IMR-90 (cell line): ENCODE measurements at regions not wholly inside any gene's neighbourhood (a gene's known extent, or its start where the extent isn't known, plus 50 kb on each side); places are given as distances from the start of the nearest gene placed in this dataset.

Source experiments
- ATAC-seq: fragments of 200-7000 bp; cut with Tn5 transposase; 2 replicates; pipeline ENCODE4 v1.9.1; 2020; ENCODE audit warnings: low read depth, mild to moderate bottlenecking, moderate library complexity
- BruUV-seq: library from RNA; stranded (reverse); fragments of 400-500 nt; replicated peaks from 2 replicates; lab custom pipeline; 2021; lab: Mats Ljungman, UMichigan
- CTCF ChIA-PET: fragments of 300-600 bp; formaldehyde crosslinking; extraction: SDS; loops from one replicate; lab custom pipeline; 2021; ENCODE audit warnings: antibody characterized with exemption; lab: Yijun Ruan, JAX
- POLR2A ChIA-PET: fragments of 300-600 bp; sonication (Branson Sonifier 250); formaldehyde crosslinking; loops from one replicate; lab custom pipeline; 2022; ENCODE audit warnings: antibody characterized with exemption; ENCODE audit not compliant: unreplicated experiment; lab: Charles Lee
- DNase-seq: peaks from one replicate; pipeline ENCODE4 v3.0.0; 2013
- H2AFZ ChIP-seq: replicated peaks from 2 replicates; pipeline ENCODE3; 2013; ENCODE audit warnings: low read length, mild to moderate bottlenecking; ENCODE audit not compliant: poor library complexity
- H2AK5ac ChIP-seq: 2 replicates; pipeline ENCODE4 v1.6.1; 2013; ENCODE audit warnings: low read depth, low read length, inconsistent platforms
- H2AK9ac ChIP-seq: replicated peaks from 2 replicates; pipeline ENCODE3; 2013; ENCODE audit warnings: mild to moderate bottlenecking, low read depth, low read length, moderate library complexity; ENCODE audit not compliant: poor library complexity
- H2BK120ac ChIP-seq: 2 replicates; pipeline ENCODE4 v1.6.1; 2013; ENCODE audit warnings: low read depth, low read length, inconsistent platforms
- H2BK15ac ChIP-seq: 3 replicates; pipeline ENCODE4 v1.6.1; 2013; ENCODE audit warnings: low read depth, low read length, inconsistent platforms
- H2BK20ac ChIP-seq: 2 replicates; pipeline ENCODE4 v1.6.1; 2013; ENCODE audit warnings: low read depth, mild to moderate bottlenecking, inconsistent platforms, low read length, moderate library complexity
- H2BK5ac ChIP-seq: 2 replicates; pipeline ENCODE4 v1.6.1; 2013; ENCODE audit warnings: mild to moderate bottlenecking, low read depth, low read length, inconsistent platforms; ENCODE audit not compliant: poor library complexity, severe bottlenecking
- H3K14ac ChIP-seq: replicated peaks from 2 replicates; pipeline ENCODE4 v1.6.1; 2013; ENCODE audit warnings: low read depth, low read length, inconsistent platforms
- H3K18ac ChIP-seq: 2 replicates; pipeline ENCODE4 v1.6.1; 2013; ENCODE audit warnings: low read depth, low read length, control low read depth
- H3K23ac ChIP-seq: 2 replicates; pipeline ENCODE4 v1.6.1; 2013; ENCODE audit warnings: low read depth, low read length, inconsistent platforms
- H3K27ac ChIP-seq: 2 replicates; pipeline ENCODE4 v1.5.1; 2013; ENCODE audit warnings: mild to moderate bottlenecking, control low read depth, low read length; ENCODE audit not compliant: insufficient read depth
- H3K27me3 ChIP-seq: 2 replicates; pipeline ENCODE4 v1.6.1; 2013; ENCODE audit warnings: low read length; ENCODE audit not compliant: control insufficient read depth, insufficient read depth
- H3K36me3 ChIP-seq: 2 replicates; pipeline ENCODE4 v1.6.1; 2013; ENCODE audit warnings: low read length, mixed read lengths; ENCODE audit not compliant: control insufficient read depth, insufficient read depth
- H3K4ac ChIP-seq: 2 replicates; pipeline ENCODE4 v1.6.1; 2013; ENCODE audit warnings: low read depth, low read length, inconsistent platforms
- H3K4me1 ChIP-seq: 2 replicates; pipeline ENCODE4 v1.6.1; 2013; ENCODE audit warnings: low read length, mixed read lengths; ENCODE audit not compliant: control insufficient read depth, insufficient read depth
- H3K4me2 ChIP-seq: 2 replicates; pipeline ENCODE4 v1.6.1; 2013; ENCODE audit warnings: low read depth, mild to moderate bottlenecking, control low read depth, low read length, moderate library complexity
- H3K4me3 ChIP-seq: 2 replicates; pipeline ENCODE4 v1.5.1; 2013; ENCODE audit warnings: low read depth, mild to moderate bottlenecking, control low read depth, low read length, moderate library complexity; ENCODE audit not compliant: insufficient read depth
- H3K56ac ChIP-seq: 2 replicates; pipeline ENCODE4 v1.6.1; 2013; ENCODE audit warnings: low read length, inconsistent platforms; ENCODE audit not compliant: insufficient read depth; ENCODE audit errors: extremely low read depth
- H3K79me1 ChIP-seq, 2 experiments: 2 replicates each; pipeline ENCODE4 v1.6.1; 2013; ENCODE audit warnings: low read length in 2 of 2, inconsistent platforms in 1 of 2, low read depth in 1 of 2
- H3K9ac ChIP-seq: 2 replicates; pipeline ENCODE4 v1.6.1; 2013; ENCODE audit warnings: low read depth, low read length, control low read depth
- H3K9me1 ChIP-seq: 2 replicates; pipeline ENCODE4 v1.6.1; 2013; ENCODE audit warnings: low read length, inconsistent platforms; ENCODE audit not compliant: insufficient read depth
- H3K9me3 ChIP-seq: 2 replicates; pipeline ENCODE4 v1.6.1; 2013; ENCODE audit warnings: low read length; ENCODE audit not compliant: control insufficient read depth, insufficient read depth
- H4K20me1 ChIP-seq: 2 replicates; pipeline ENCODE4 v1.6.1; 2013; ENCODE audit warnings: low read length, inconsistent platforms; ENCODE audit not compliant: insufficient read depth
- H4K5ac ChIP-seq: 2 replicates; pipeline ENCODE4 v1.6.1; 2013; ENCODE audit warnings: mild to moderate bottlenecking, low read depth, low read length, control low read depth
- H4K8ac ChIP-seq, 2 experiments: 2 replicates each; pipeline ENCODE4 v1.6.1; 2013; ENCODE audit warnings: low read depth in 2 of 2, low read length in 2 of 2, control low read depth in 1 of 2, inconsistent platforms in 1 of 2
- H4K91ac ChIP-seq: 2 replicates; pipeline ENCODE4 v1.6.1; 2013; ENCODE audit warnings: low read depth, low read length, inconsistent platforms; ENCODE audit not compliant: insufficient read depth
- MAFK ChIP-seq: IDR thresholded peaks from 2 replicates; pipeline ENCODE4 v1.6.1; 2012; ENCODE audit warnings: low read depth, low read length, improper control_type of control experiment
- MAZ ChIP-seq: IDR thresholded peaks from 2 replicates; pipeline ENCODE4 v1.6.1; 2012; ENCODE audit warnings: low read depth, mild to moderate bottlenecking, low read length, improper control_type of control experiment, moderate library complexity, borderline replicate concordance
- NFE2L2 ChIP-seq: fragments of 150-350 bp; IDR thresholded peaks from 2 replicates; pipeline ENCODE4 v1.6.1; 2016; ENCODE audit warnings: low read depth, mild to moderate bottlenecking, low read length
- POLR2A ChIP-seq: IDR thresholded peaks from 2 replicates; pipeline ENCODE4 v1.6.1; 2012; ENCODE audit warnings: mild to moderate bottlenecking, low read depth, low read length
- RCOR1 ChIP-seq: IDR thresholded peaks from 2 replicates; pipeline ENCODE4 v1.6.1; 2012; ENCODE audit warnings: mild to moderate bottlenecking, low read length, improper control_type of control experiment; ENCODE audit not compliant: insufficient replicate concordance
- WGBS, 2 experiments: methylation state at CpG; one replicate each; pipeline versions ENCODE4 v1.1.5 to v1.1.7; 2013; ENCODE audit warnings: missing lambda C conversion rate in 2 of 2; ENCODE audit not compliant: insufficient read length in 1 of 2; ENCODE audit errors: extremely low coverage in 2 of 2; 5-methylcytosine and 5-hydroxymethylcytosine counted together
- dilution Hi-C: fragments of 300-500 bp; cut with HindIII; formaldehyde crosslinking; loops from one replicate; pipeline ENCODE4 v1.14.3; 2018; ENCODE audit warnings: low sequenced_read_pairs; ENCODE audit not compliant: unreplicated experiment
- in situ Hi-C: fragments of 300-500 bp; cut with MboI; formaldehyde crosslinking; loops from 3 replicates; pipeline ENCODE4 v1.14.3; 2019; ENCODE audit warnings: low sequenced_read_pairs, inconsistent platforms, mixed read lengths
- intact Hi-C: fragments of 100-400 bp; cut with micrococcal nuclease; formaldehyde crosslinking; loops from 2 replicates; pipeline ENCODE4 v1.10.0; 2022

DNA sequence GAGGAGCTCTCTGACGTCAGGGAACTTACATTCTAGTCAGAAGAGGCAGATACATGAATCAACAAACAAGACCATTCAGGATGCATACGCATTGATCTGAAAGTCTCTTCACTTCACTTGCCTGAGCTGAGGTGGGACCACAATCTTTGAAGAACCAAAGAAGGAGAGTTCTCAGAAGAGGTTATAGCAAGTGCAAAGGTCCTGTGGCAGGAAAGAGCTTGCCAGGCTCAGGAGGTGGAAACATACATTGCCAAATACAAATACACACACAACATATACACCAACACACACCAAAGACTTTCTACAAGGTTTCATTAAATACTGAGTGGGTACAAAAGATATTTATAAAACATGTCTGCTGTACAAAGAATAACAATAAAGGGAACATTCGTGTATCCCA, 86.8 kb upstream of the GJB5 start:
- no peak overlapping the region for H2AK9ac ChIP-seq
- H3K14ac ChIP-seq = no peak overlapping the region
- H2BK120ac ChIP-seq = no peak overlapping the region
- ChIA-PET CTCF (no interaction called here), POLR2A (no interaction called here)
- no peak overlapping the region for H3K23ac ChIP-seq
- H2AFZ ChIP-seq = no peak overlapping the region
- WGBS, 2 experiments = 0% methylated on average over 1 of the region's 3 CpGs; no CpG with 5 or more reads in 1 of the 2 experiments
- no peak overlapping the region for H4K5ac ChIP-seq
- H3K36me3 ChIP-seq = no peaks in the 10 kb centered on the region
- no peak overlapping the region for H2BK15ac ChIP-seq
- DNase-seq (no peak), ATAC-seq (no peak)
- H2AK5ac ChIP-seq = no peak overlapping the region
- H3K27me3 ChIP-seq = no peaks in the 10 kb centered on the region
- H4K91ac ChIP-seq = no peak overlapping the region
- no peak overlapping the region for H3K4me2 ChIP-seq
- in situ Hi-C loops (no loop called here), dilution Hi-C loops (no loop called here), intact Hi-C loops (no loop called here)
- no peak overlapping the region for H3K9ac ChIP-seq
- no peaks in the 10 kb centered on the region; the same call in 1 of the 2 replicates for H3K9me3 ChIP-seq
- no peak overlapping the region for H3K4ac ChIP-seq
- TF ChIP-seq MAFK = no peak
- TF ChIP-seq NFE2L2 = no peak
- no peak for TF ChIP-seq POLR2A
- no peak for TF ChIP-seq MAZ
- TF ChIP-seq RCOR1 = no peak
- H2BK20ac ChIP-seq = no peak overlapping the region
- no peak overlapping the region for H3K56ac ChIP-seq
- no peak overlapping the region for H2BK5ac ChIP-seq
- H3K18ac ChIP-seq = no peak overlapping the region
- H3K27ac ChIP-seq = no peak overlapping the region
- no peaks in the 10 kb centered on the region for H4K20me1 ChIP-seq
- H3K79me1 ChIP-seq = no peaks in the 10 kb centered on the region
- no peaks in the 10 kb centered on the region for H3K9me1 ChIP-seq
- H3K4me3 ChIP-seq = no peak overlapping the region
- H3K4me1 ChIP-seq = no peaks in the 10 kb centered on the region
- no TSS peak for BruUV-seq
- no peak overlapping the region for H4K8ac ChIP-seq
